H9 (cell line): ENCODE measurements at regions not wholly inside any gene's neighbourhood (a gene's known extent, or its start where the extent isn't known, plus 50 kb on each side); places are given as distances from the start of the nearest gene placed in this dataset.

Experiments used
- DNase-seq: peaks from one replicate; pipeline ENCODE4 v3.0.0-alpha.2; 2017
- H2AFZ ChIP-seq: one replicate; pipeline ENCODE4 v1.6.1; 2013; ENCODE audit warnings: mild to moderate bottlenecking, low read length, control low read depth, moderate library complexity
- H2AK5ac ChIP-seq: 2 replicates; pipeline ENCODE4 v1.6.1; 2013; ENCODE audit warnings: low read length, control low read depth, mixed read lengths; ENCODE audit not compliant: insufficient read length
- H2BK120ac ChIP-seq: one replicate; pipeline ENCODE4 v1.6.1; 2013; ENCODE audit warnings: low read depth, mild to moderate bottlenecking, low read length, control low read depth, inconsistent platforms; ENCODE audit not compliant: poor library complexity, severe bottlenecking
- H2BK12ac ChIP-seq: 2 replicates; pipeline ENCODE4 v1.6.1; 2013; ENCODE audit warnings: low read length, control low read depth, mixed read lengths, low read depth; ENCODE audit not compliant: insufficient read length
- H2BK15ac ChIP-seq: 2 replicates; pipeline ENCODE4 v1.6.1; 2013; ENCODE audit warnings: low read depth, low read length, control low read depth
- H2BK20ac ChIP-seq: one replicate; pipeline ENCODE4 v1.6.1; 2013; ENCODE audit warnings: low read depth, mild to moderate bottlenecking, low read length, control low read depth, inconsistent platforms; ENCODE audit not compliant: poor library complexity, severe bottlenecking
- H2BK5ac ChIP-seq: 2 replicates; pipeline ENCODE4 v1.6.1; 2013; ENCODE audit warnings: low read length, control low read depth, mixed read lengths; ENCODE audit not compliant: insufficient read length
- H3K14ac ChIP-seq: 2 replicates; pipeline ENCODE4 v1.6.1; 2013; ENCODE audit warnings: low read length, control low read depth; ENCODE audit not compliant: insufficient read depth
- H3K18ac ChIP-seq: 2 replicates; pipeline ENCODE4 v1.6.1; 2013; ENCODE audit warnings: low read depth, mild to moderate bottlenecking, mixed read lengths, low read length, control low read depth; ENCODE audit not compliant: insufficient read length
- H3K23ac ChIP-seq: 2 replicates; pipeline ENCODE4 v1.6.1; 2013; ENCODE audit warnings: low read length, control low read depth, mixed read lengths, low read depth; ENCODE audit not compliant: insufficient read length
- H3K23me2 ChIP-seq: 2 replicates; pipeline ENCODE4 v1.6.1; 2013; ENCODE audit warnings: low read depth, mild to moderate bottlenecking, mixed read lengths, low read length, control low read depth; ENCODE audit not compliant: insufficient read length, poor library complexity, severe bottlenecking
- H3K27ac ChIP-seq: 2 replicates; pipeline ENCODE4 v1.5.1; 2013; ENCODE audit warnings: low read length, control low read depth, mixed read lengths, low read depth; ENCODE audit not compliant: insufficient read length
- H3K27me3 ChIP-seq: 2 replicates; pipeline ENCODE4 v1.6.1; 2013; ENCODE audit warnings: low read length, control low read depth, inconsistent platforms; ENCODE audit not compliant: insufficient read depth
- H3K4ac ChIP-seq: 2 replicates; pipeline ENCODE4 v1.6.1; 2013; ENCODE audit warnings: low read depth, mild to moderate bottlenecking, control low read depth, inconsistent platforms, low read length, moderate library complexity
- H3K4me1 ChIP-seq: 2 replicates; pipeline ENCODE4 v1.6.1; 2013; ENCODE audit warnings: low read length, control low read depth, inconsistent platforms; ENCODE audit not compliant: insufficient read depth
- H3K4me2 ChIP-seq: 2 replicates; pipeline ENCODE4 v1.6.1; 2013; ENCODE audit warnings: low read length, control low read depth, mixed read lengths; ENCODE audit not compliant: insufficient read length, insufficient read depth
- H3K56ac ChIP-seq: 2 replicates; pipeline ENCODE4 v1.6.1; 2013; ENCODE audit warnings: low read depth, mild to moderate bottlenecking, mixed read lengths, low read length, control low read depth; ENCODE audit not compliant: insufficient read length
- H3K79me1 ChIP-seq: 2 replicates; pipeline ENCODE4 v1.6.1; 2013; ENCODE audit warnings: low read depth, mild to moderate bottlenecking, moderate library complexity, low read length, control low read depth, inconsistent platforms; ENCODE audit not compliant: insufficient read depth, poor library complexity, severe bottlenecking
- H3K79me2 ChIP-seq: 2 replicates; pipeline ENCODE4 v1.6.1; 2013; ENCODE audit warnings: low read length, control low read depth, inconsistent platforms; ENCODE audit not compliant: insufficient read depth
- H3K9ac ChIP-seq: 2 replicates; pipeline ENCODE4 v1.6.1; 2013; ENCODE audit warnings: low read length, control low read depth, mixed read lengths; ENCODE audit not compliant: insufficient read length; ENCODE audit errors: extremely low read depth
- H3K9me3 ChIP-seq: one replicate; pipeline ENCODE4 v1.6.1; 2013; ENCODE audit warnings: low read depth, low read length, inconsistent platforms; ENCODE audit not compliant: control insufficient read depth
- H3T11ph ChIP-seq: one replicate; pipeline ENCODE4 v1.6.1; 2013; ENCODE audit warnings: mild to moderate bottlenecking, low read length, control low read depth, inconsistent platforms
- H4K20me1 ChIP-seq: one replicate; pipeline ENCODE4 v1.6.1; 2013; ENCODE audit not compliant: control insufficient read depth, insufficient read length, insufficient read depth
- H4K5ac ChIP-seq: 2 replicates; pipeline ENCODE4 v1.6.1; 2013; ENCODE audit warnings: low read depth, mild to moderate bottlenecking, mixed read lengths, low read length, control low read depth; ENCODE audit not compliant: insufficient read length
- H4K8ac ChIP-seq: replicated peaks from 2 replicates; pipeline ENCODE4 v1.6.1; 2013; ENCODE audit warnings: low read length, control low read depth, mixed read lengths, low read depth; ENCODE audit not compliant: insufficient read length
- H4K91ac ChIP-seq: 2 replicates; pipeline ENCODE4 v1.6.1; 2013; ENCODE audit warnings: low read depth, mild to moderate bottlenecking, moderate library complexity, mixed read lengths, low read length, control low read depth; ENCODE audit not compliant: insufficient read length
- H3K27ac Mint-ChIP-seq, 3 experiments: 2 replicates in 2 of 3; 3 replicates in 1 of 3; pipeline ENCODE4 v1.8.0; 2020 to 2021; ENCODE audit warnings: mixed read lengths in 3 of 3, mild to moderate bottlenecking in 1 of 3, moderate library complexity in 1 of 3
- H3K27me3 Mint-ChIP-seq: 2 replicates; pipeline ENCODE4 v1.8.0; 2021; ENCODE audit warnings: low read depth, mild to moderate bottlenecking, moderate library complexity, mixed read lengths
- H3K36me3 Mint-ChIP-seq, 3 experiments: 2 replicates in 2 of 3; 3 replicates in 1 of 3; pipeline ENCODE4 v1.8.0; 2020 to 2021; ENCODE audit warnings: low read depth in 3 of 3, mixed read lengths in 3 of 3; ENCODE audit not compliant: insufficient read depth in 1 of 3
- H3K4me1 Mint-ChIP-seq, 2 experiments: 2 replicates each; pipeline ENCODE4 v1.8.0; 2020; ENCODE audit warnings: mixed read lengths in 2 of 2
- H3K4me3 Mint-ChIP-seq, 2 experiments: 2 replicates in 1 of 2; 3 replicates in 1 of 2; pipeline ENCODE4 v1.8.0; 2020 to 2021; ENCODE audit warnings: mild to moderate bottlenecking in 2 of 2, mixed read lengths in 2 of 2, moderate library complexity in 1 of 2
- H3K9me3 Mint-ChIP-seq, 2 experiments: 2 replicates in 1 of 2; 3 replicates in 1 of 2; pipeline ENCODE4 v1.8.0; 2020; ENCODE audit warnings: mild to moderate bottlenecking in 2 of 2, mixed read lengths in 2 of 2, moderate library complexity in 1 of 2
- WGBS: extraction: QIAGEN DNeasy Blood & Tissue Kit; methylation state at CpG from one replicate; pipeline ENCODE4 v1.1.7; 2013; ENCODE audit warnings: missing lambda C conversion rate, low lambda C conversion rate, mixed read lengths; ENCODE audit not compliant: insufficient read length; ENCODE audit errors: extremely low coverage; 5-methylcytosine and 5-hydroxymethylcytosine counted together
- TF ChIP-seq, protein P1 (sequence below): fragments of 200-600 bp; sonication (generic); conservative IDR thresholded peaks from 3 replicates; pipeline ENCODE4 v1.8.0; 2021; ENCODE audit warnings: antibody characterized with exemption, mild to moderate bottlenecking

GRCh38 chr1:4093856-4094565, 193.9 kb upstream of the C1orf174 start:
- Histone ChIP-seq H3K4me1 (no peaks in the 10 kb centered on the region; the same call in 1 of the 2 replicates), H3K23me2 (no peaks in the 10 kb centered on the region), H3K4ac (no peak overlapping the region), H2BK12ac (no peak overlapping the region), H3K27me3 (no peaks in the 10 kb centered on the region), H3K9ac (no peak overlapping the region), H4K20me1 (no peaks in the 10 kb centered on the region), H2BK15ac (no peak overlapping the region), H2AK5ac (no peak overlapping the region), H4K5ac (no peak overlapping the region), H2BK5ac (no peak overlapping the region), H3K14ac (no peak overlapping the region), H3K4me2 (no peak overlapping the region), H3K79me2 (no peaks in the 10 kb centered on the region), H3K9me3 (no peaks in the 10 kb centered on the region), H3K18ac (no peak overlapping the region), H3K27ac (no peak overlapping the region), H3K56ac (no peak overlapping the region), H3T11ph (no peak overlapping the region), H3K79me1 (no peaks in the 10 kb centered on the region), H4K91ac (no peak overlapping the region), H2AFZ (no peak overlapping the region), H3K23ac (no peak overlapping the region), H4K8ac (no peak overlapping the region), H2BK20ac (no peak overlapping the region), H2BK120ac (no peak overlapping the region)
- WGBS, result no CpG with 5 or more reads among the region's 7 CpGs
- H3K36me3 Mint-ChIP-seq, result peaks cover 4 to 9% (median 7%) of the 10 kb centered on the region in 3 experiments; a peak in 5 of 7 replicates
- 0 out of 4 replicates have a peak, but pooled peaks cover 0 to 4% of the 10 kb centered on the region in 2 experiments for H3K4me1 Mint-ChIP-seq
- peaks cover 21% of the 10 kb centered on the region in 2 experiments for H3K9me3 Mint-ChIP-seq
- DNase-seq, result no peak
- TF ChIP-seq, protein P1, sequence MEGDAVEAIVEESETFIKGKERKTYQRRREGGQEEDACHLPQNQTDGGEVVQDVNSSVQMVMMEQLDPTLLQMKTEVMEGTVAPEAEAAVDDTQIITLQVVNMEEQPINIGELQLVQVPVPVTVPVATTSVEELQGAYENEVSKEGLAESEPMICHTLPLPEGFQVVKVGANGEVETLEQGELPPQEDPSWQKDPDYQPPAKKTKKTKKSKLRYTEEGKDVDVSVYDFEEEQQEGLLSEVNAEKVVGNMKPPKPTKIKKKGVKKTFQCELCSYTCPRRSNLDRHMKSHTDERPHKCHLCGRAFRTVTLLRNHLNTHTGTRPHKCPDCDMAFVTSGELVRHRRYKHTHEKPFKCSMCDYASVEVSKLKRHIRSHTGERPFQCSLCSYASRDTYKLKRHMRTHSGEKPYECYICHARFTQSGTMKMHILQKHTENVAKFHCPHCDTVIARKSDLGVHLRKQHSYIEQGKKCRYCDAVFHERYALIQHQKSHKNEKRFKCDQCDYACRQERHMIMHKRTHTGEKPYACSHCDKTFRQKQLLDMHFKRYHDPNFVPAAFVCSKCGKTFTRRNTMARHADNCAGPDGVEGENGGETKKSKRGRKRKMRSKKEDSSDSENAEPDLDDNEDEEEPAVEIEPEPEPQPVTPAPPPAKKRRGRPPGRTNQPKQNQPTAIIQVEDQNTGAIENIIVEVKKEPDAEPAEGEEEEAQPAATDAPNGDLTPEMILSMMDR, result no peak
- no peak overlapping the region for H3K27ac Mint-ChIP-seq
- H3K27me3 Mint-ChIP-seq, result peaks cover 1% of the 10 kb centered on the region
- no peak overlapping the region for H3K4me3 Mint-ChIP-seq
